GM06990 (cell line): ENCODE measurements at regions not wholly inside any gene's neighbourhood (a gene's known extent, or its start where the extent isn't known, plus 50 kb on each side); places are given as distances from the start of the nearest gene placed in this dataset.

Source experiments
- DNase-seq: peaks from one replicate; pipeline ENCODE4 v3.0.0-alpha.2; 2011; ENCODE audit not compliant: insufficient read length; ENCODE audit errors: extremely low read depth
- H3K27me3 ChIP-seq: replicated peaks from 2 replicates; pipeline ENCODE4 v1.6.0; 2011; ENCODE audit warnings: low read length; ENCODE audit not compliant: control insufficient read depth, insufficient read depth
- H3K36me3 ChIP-seq: 2 replicates; pipeline ENCODE4 v1.5.1; 2011; ENCODE audit warnings: low read length; ENCODE audit not compliant: control insufficient read depth, insufficient read depth
- H3K4me3 ChIP-seq: replicated peaks from 2 replicates; pipeline ENCODE4 v1.5.1; 2011; ENCODE audit warnings: low read depth, mild to moderate bottlenecking, control low read depth, low read length
- TF ChIP-seq, protein P1 (sequence below): IDR thresholded peaks from 2 replicates; pipeline ENCODE4 v1.5.1; 2011; ENCODE audit warnings: low read length, control low read depth, mild to moderate bottlenecking, inconsistent platforms; ENCODE audit not compliant: insufficient read depth, poor library complexity, severe bottlenecking

GRCh38 chr3:180294282-180295027 is 257.7 kb upstream of the PEX5L start:
- no peak for DNase-seq

GRCh38 chr3:180295811-180296210 is 259.1 kb upstream of the PEX5L start:
- no peak overlapping the region for H3K4me3 ChIP-seq
- DNase-seq: no peak
- no peaks in the 10 kb centered on the region for H3K36me3 ChIP-seq
- H3K27me3 ChIP-seq: no peaks in the 10 kb centered on the region
- TF ChIP-seq, protein P1, sequence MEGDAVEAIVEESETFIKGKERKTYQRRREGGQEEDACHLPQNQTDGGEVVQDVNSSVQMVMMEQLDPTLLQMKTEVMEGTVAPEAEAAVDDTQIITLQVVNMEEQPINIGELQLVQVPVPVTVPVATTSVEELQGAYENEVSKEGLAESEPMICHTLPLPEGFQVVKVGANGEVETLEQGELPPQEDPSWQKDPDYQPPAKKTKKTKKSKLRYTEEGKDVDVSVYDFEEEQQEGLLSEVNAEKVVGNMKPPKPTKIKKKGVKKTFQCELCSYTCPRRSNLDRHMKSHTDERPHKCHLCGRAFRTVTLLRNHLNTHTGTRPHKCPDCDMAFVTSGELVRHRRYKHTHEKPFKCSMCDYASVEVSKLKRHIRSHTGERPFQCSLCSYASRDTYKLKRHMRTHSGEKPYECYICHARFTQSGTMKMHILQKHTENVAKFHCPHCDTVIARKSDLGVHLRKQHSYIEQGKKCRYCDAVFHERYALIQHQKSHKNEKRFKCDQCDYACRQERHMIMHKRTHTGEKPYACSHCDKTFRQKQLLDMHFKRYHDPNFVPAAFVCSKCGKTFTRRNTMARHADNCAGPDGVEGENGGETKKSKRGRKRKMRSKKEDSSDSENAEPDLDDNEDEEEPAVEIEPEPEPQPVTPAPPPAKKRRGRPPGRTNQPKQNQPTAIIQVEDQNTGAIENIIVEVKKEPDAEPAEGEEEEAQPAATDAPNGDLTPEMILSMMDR: no peak

More at GRCh38 chr3:180294282-180295027, 257.7 kb upstream of the PEX5L start:
- TF ChIP-seq, protein P1: no peak
- no peak overlapping the region for H3K4me3 ChIP-seq
- H3K36me3 ChIP-seq: no peaks in the 10 kb centered on the region
- H3K27me3 ChIP-seq: no peaks in the 10 kb centered on the region

GRCh38 chr3:180296971-180297370 is 260.2 kb upstream of the PEX5L start:
- H3K36me3 ChIP-seq: no peaks in the 10 kb centered on the region
- TF ChIP-seq, protein P1: no peak
- DNase-seq: no peak
- no peaks in the 10 kb centered on the region for H3K27me3 ChIP-seq
- H3K4me3 ChIP-seq: no peak overlapping the region

DNA sequence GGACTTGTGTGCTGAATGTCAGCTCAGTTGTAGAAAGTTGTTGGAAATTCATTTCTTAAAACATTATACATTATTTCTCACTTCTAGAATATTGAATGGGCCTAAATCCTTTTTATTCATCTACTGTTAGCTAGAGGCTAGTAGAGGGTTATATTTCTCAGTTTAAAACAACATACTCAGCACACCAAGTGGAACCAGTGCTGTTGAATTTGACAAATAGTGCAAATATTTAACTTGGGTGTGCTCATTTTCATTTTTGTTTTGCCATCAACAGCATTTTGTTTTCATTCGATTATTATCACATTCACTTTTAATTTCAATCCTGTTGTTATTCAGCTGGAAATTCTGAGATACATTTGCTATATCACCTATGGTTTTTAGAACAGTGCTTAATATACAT is 269.4 kb upstream of the PEX5L start:
- DNase-seq: no peak
- no peaks in the 10 kb centered on the region for H3K36me3 ChIP-seq
- TF ChIP-seq, protein P1: no peak
- H3K4me3 ChIP-seq: no peak overlapping the region
- no peaks in the 10 kb centered on the region for H3K27me3 ChIP-seq

GRCh38 chr3:180306691-180307090 is 270.0 kb upstream of the PEX5L start:
- Histone ChIP-seq H3K36me3 (no peaks in the 10 kb centered on the region), H3K4me3 (no peak overlapping the region), H3K27me3 (no peaks in the 10 kb centered on the region)
- no peak for DNase-seq
- TF ChIP-seq, protein P1: no peak

DNA sequence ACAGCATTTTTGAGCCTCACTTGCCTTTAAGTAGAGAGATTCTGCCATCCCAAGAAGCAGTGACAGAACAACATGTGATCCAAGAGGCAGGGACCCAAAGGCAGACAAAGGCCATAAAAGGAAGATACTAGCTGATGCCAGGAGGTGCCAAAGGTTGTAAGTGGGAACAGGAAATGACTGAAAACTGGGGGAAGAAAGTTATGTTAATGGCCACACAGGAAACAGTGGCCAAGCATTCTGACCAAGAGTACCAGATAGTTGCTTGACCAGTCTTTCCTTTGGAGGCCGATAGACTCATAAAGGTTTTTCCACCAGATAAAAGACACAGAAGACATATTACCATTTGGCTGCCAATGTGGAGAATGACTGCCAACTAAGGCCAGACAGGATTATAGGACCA is 274.5 kb upstream of the PEX5L start:
- Histone ChIP-seq H3K36me3 (no peaks in the 10 kb centered on the region), H3K4me3 (no peak overlapping the region), H3K27me3 (no peaks in the 10 kb centered on the region)
- TF ChIP-seq, protein P1: no peak
- no peak for DNase-seq
